Tibial nerve (tissue), 4 donors: ENCODE measurements at regions not wholly inside any gene's neighbourhood (a gene's known extent, or its start where the extent isn't known, plus 50 kb on each side); places are given as distances from the start of the nearest gene placed in this dataset.

Source experiments
- CTCF ChIP-seq, 5 experiments: fragments of 200-600 bp in 3 of 5; fragments of 450-650 bp in 2 of 5; sonication (generic) in 3 of 5; IDR thresholded peaks; one replicate each; pipeline ENCODE4 v1.5.1; 2016 to 2019; ENCODE audit warnings: antibody characterized with exemption in 5 of 5, mild to moderate bottlenecking in 3 of 5, moderate library complexity in 2 of 5
- EP300 ChIP-seq, 2 donors: sonication (generic); formaldehyde crosslinking; IDR thresholded peaks; one replicate each; pipeline ENCODE4 v1.6.1; 2017; ENCODE audit warnings: antibody characterized with exemption in 2 of 2, mild to moderate bottlenecking in 1 of 2
- POLR2A ChIP-seq, 2 donors: fragments of 450-650 bp; IDR thresholded peaks; one replicate each; pipeline ENCODE4 v1.6.1; 2017; ENCODE audit warnings: antibody characterized with exemption in 2 of 2, mild to moderate bottlenecking in 2 of 2, moderate library complexity in 2 of 2

GRCh38 chr5:33195431-33196165 is 245.2 kb upstream of the TARS1 start:
- TF ChIP-seq CTCF (IDR thresholded peaks at IDR 0.05) (no peak), EP300 (IDR thresholded peaks at IDR 0.05) (no peak), POLR2A (IDR thresholded peaks at IDR 0.05) (no peak)
